ENCODE measurements at regions not wholly inside any gene's neighbourhood (a gene's known extent, or its start where the extent isn't known, plus 50 kb on each side); places are given as distances from the start of the nearest gene placed in this dataset.

- CTCF ChIA-PET, result no interaction called here
- no peaks in the 10 kb centered on the region for H3K36me3 ChIP-seq (ENCODE audit: insufficient read depth, low read length)
- peaks cover 9% of the 10 kb centered on the region for H3K27me3 Mint-ChIP-seq
- no peaks in the 10 kb centered on the region for H3K27me3 ChIP-seq (ENCODE audit: control insufficient read depth in 1 of 2, insufficient read depth in 2 of 2, low read length in 2 of 2)
- TF ChIP-seq CTCF (IDR thresholded peaks at IDR 0.05), result no peak
- no peaks in the 10 kb centered on the region for H3K36me3 Mint-ChIP-seq (ENCODE audit: low read depth)
- no peaks in the 10 kb centered on the region for H3K4me1 Mint-ChIP-seq (ENCODE audit: low read depth)
- H3K27ac Mint-ChIP-seq, result no peak overlapping the region
- H3K4me3 Mint-ChIP-seq, result no peak overlapping the region
- DNase-seq, result no peak
- peaks cover 3% of the 10 kb centered on the region for H3K9me3 Mint-ChIP-seq
- no peak for ATAC-seq (ENCODE audit: poor library complexity)
- H3K9me3 ChIP-seq (ENCODE audit: control insufficient read depth in 1 of 2, insufficient read depth in 1 of 2, low read length in 2 of 2), result peaks cover 0 to 20% of the 10 kb centered on the region in 2 experiments
- H3K27ac ChIP-seq (ENCODE audit: low read depth in 1 of 2, low read length in 2 of 2), result no peak overlapping the region
- POLR2A ChIA-PET, result no interaction called here
- intact Hi-C loops (cut with DNase I, micrococcal nuclease), result no loop called here
- no peaks in the 10 kb centered on the region for H3K4me1 ChIP-seq (ENCODE audit: insufficient read depth, low read length)
- H3K4me3 ChIP-seq (ENCODE audit: low read length), result no peak overlapping the region
Observed at GRCh38 chr20:60970601-60971000, 281.5 kb upstream of the CDH4 start.

GRCh38 chr20:60974022-60974421 lies 278.0 kb upstream of the CDH4 start:
- no peak overlapping the region for H3K27ac Mint-ChIP-seq
- Histone ChIP-seq H3K9me3 (ENCODE audit: control insufficient read depth in 1 of 2, insufficient read depth in 1 of 2, low read length in 2 of 2) (peaks cover 0 to 12% of the 10 kb centered on the region in 2 experiments), H3K36me3 (ENCODE audit: insufficient read depth, low read length) (no peaks in the 10 kb centered on the region), H3K27me3 (ENCODE audit: control insufficient read depth in 1 of 2, insufficient read depth in 2 of 2, low read length in 2 of 2) (no peaks in the 10 kb centered on the region), H3K27ac (ENCODE audit: low read depth in 1 of 2, low read length in 2 of 2) (no peak overlapping the region), H3K4me1 (ENCODE audit: insufficient read depth, low read length) (no peaks in the 10 kb centered on the region), H3K4me3 (ENCODE audit: low read length) (no peak overlapping the region)
- ChIA-PET POLR2A (no interaction called here), CTCF (no interaction called here)
- DNase-seq (no peak), ATAC-seq (ENCODE audit: poor library complexity) (no peak)
- intact Hi-C loops (cut with DNase I, micrococcal nuclease), result no loop called here
- no peak for TF ChIP-seq CTCF (IDR thresholded peaks at IDR 0.05)
- H3K27me3 Mint-ChIP-seq, result peaks cover 6% of the 10 kb centered on the region
- peaks cover 3% of the 10 kb centered on the region for H3K9me3 Mint-ChIP-seq
- no peak overlapping the region for H3K4me3 Mint-ChIP-seq
- no peaks in the 10 kb centered on the region for H3K4me1 Mint-ChIP-seq (ENCODE audit: low read depth)
- no peaks in the 10 kb centered on the region for H3K36me3 Mint-ChIP-seq (ENCODE audit: low read depth)

GRCh38 chr20:60974441-60974945 lies 277.6 kb upstream of the CDH4 start:
- no peaks in the 10 kb centered on the region for H3K27me3 ChIP-seq (ENCODE audit: control insufficient read depth in 1 of 2, insufficient read depth in 2 of 2, low read length in 2 of 2)
- no peak overlapping the region for H3K4me3 ChIP-seq (ENCODE audit: low read length)
- POLR2A ChIA-PET, result no interaction called here
- CTCF ChIA-PET, result no interaction called here
- H3K36me3 Mint-ChIP-seq (ENCODE audit: low read depth), result no peaks in the 10 kb centered on the region
- peaks cover 0 to 15% of the 10 kb centered on the region in 2 experiments for H3K9me3 ChIP-seq (ENCODE audit: control insufficient read depth in 1 of 2, insufficient read depth in 1 of 2, low read length in 2 of 2)
- no peak overlapping the region for H3K27ac Mint-ChIP-seq
- ATAC-seq (ENCODE audit: poor library complexity) (no peak), DNase-seq (no peak)
- peaks cover 6% of the 10 kb centered on the region for H3K27me3 Mint-ChIP-seq
- H3K9me3 Mint-ChIP-seq, result peaks cover 5% of the 10 kb centered on the region
- H3K4me1 Mint-ChIP-seq (ENCODE audit: low read depth), result no peaks in the 10 kb centered on the region
- H3K27ac ChIP-seq (ENCODE audit: low read depth in 1 of 2, low read length in 2 of 2), result no peak overlapping the region
- H3K4me3 Mint-ChIP-seq, result no peak overlapping the region
- intact Hi-C loops (cut with DNase I, micrococcal nuclease), result no loop called here
- H3K4me1 ChIP-seq (ENCODE audit: insufficient read depth, low read length), result no peaks in the 10 kb centered on the region
- TF ChIP-seq CTCF (IDR thresholded peaks at IDR 0.05), result no peak
- H3K36me3 ChIP-seq (ENCODE audit: insufficient read depth, low read length), result no peaks in the 10 kb centered on the region

Measured in CD4-positive, alpha-beta T cell (primary cell).